Vagina (tissue), 2 donors: ENCODE measurements at regions not wholly inside any gene's neighbourhood (a gene's known extent, or its start where the extent isn't known, plus 50 kb on each side); places are given as distances from the start of the nearest gene placed in this dataset.

Experiments
- POLR2A ChIP-seq, 2 donors: fragments of 450-650 bp; IDR thresholded peaks; one replicate each; pipeline ENCODE4 v1.6.1; 2017; ENCODE audit warnings: antibody characterized with exemption in 2 of 2, mild to moderate bottlenecking in 2 of 2, moderate library complexity in 2 of 2
- POLR2AphosphoS5 ChIP-seq, 2 donors: sonication (generic); formaldehyde crosslinking; IDR thresholded peaks; one replicate each; pipeline ENCODE4 v1.9.0; 2017; ENCODE audit warnings: antibody characterized with exemption in 2 of 2, mild to moderate bottlenecking in 2 of 2, low read depth in 1 of 2; ENCODE audit not compliant: insufficient read depth in 1 of 2
- TF ChIP-seq, protein P1 (sequence below), 3 experiments: fragments of 450-650 bp in 2 of 3; fragments of 200-600 bp in 1 of 3; sonication (generic) in 1 of 3; IDR thresholded peaks; one replicate each; pipeline ENCODE4 v1.5.1; 2017 to 2019; ENCODE audit warnings: antibody characterized with exemption in 3 of 3, mild to moderate bottlenecking in 2 of 3, moderate library complexity in 2 of 3

DNA sequence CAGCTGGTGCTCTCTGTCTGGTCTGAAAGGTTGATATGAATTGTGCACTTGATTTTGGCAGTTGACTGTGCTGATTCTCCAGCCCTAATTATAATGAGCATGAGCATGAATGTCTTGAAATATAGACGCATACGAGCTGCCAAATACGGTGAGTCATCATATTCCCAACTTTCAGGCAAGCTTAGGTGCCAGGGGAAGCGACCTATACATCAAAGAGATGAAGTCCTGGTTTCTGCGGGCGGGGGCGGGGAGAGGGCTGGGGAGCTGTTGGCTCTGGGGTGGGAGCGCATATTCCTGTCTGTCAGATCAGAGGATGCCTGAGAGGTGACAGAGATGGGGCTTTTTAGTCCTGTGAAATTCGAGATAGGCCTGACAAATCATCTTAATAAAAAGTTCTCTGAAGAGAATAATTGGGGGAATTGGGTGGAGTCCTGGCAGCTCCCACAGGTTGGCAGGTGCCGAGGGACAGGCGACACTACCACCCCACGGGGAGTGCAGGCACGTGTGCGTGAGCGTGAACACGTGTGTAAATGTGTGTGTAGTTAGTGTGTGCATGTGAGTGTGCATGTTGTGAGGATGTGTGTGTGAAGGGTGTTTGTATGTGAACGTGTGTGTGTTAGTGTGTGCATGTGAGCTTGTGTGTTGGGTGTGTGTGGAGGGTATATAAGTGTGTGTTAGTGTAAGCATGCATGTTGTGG is 865.3 kb downstream of the TBC1D22A start:
- TF ChIP-seq, protein P1, sequence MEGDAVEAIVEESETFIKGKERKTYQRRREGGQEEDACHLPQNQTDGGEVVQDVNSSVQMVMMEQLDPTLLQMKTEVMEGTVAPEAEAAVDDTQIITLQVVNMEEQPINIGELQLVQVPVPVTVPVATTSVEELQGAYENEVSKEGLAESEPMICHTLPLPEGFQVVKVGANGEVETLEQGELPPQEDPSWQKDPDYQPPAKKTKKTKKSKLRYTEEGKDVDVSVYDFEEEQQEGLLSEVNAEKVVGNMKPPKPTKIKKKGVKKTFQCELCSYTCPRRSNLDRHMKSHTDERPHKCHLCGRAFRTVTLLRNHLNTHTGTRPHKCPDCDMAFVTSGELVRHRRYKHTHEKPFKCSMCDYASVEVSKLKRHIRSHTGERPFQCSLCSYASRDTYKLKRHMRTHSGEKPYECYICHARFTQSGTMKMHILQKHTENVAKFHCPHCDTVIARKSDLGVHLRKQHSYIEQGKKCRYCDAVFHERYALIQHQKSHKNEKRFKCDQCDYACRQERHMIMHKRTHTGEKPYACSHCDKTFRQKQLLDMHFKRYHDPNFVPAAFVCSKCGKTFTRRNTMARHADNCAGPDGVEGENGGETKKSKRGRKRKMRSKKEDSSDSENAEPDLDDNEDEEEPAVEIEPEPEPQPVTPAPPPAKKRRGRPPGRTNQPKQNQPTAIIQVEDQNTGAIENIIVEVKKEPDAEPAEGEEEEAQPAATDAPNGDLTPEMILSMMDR (IDR thresholded peaks at IDR 0.05) = no peak
- TF ChIP-seq POLR2A (IDR thresholded peaks at IDR 0.05) = no peak
- no peak for TF ChIP-seq POLR2AphosphoS5 (IDR thresholded peaks at IDR 0.05; ENCODE audit: insufficient read depth in 1 of 2, low read depth in 1 of 2)
